Activated T-helper 1 cell treated with Interleukin-2 at 50 U/mL for 16 hours (primary cell): ENCODE measurements at regions not wholly inside any gene's neighbourhood (a gene's known extent, or its start where the extent isn't known, plus 50 kb on each side); places are given as distances from the start of the nearest gene placed in this dataset.

Source experiments
- DNase-seq: peaks from one replicate; pipeline ENCODE4 v3.0.0-alpha.2; 2020; ENCODE audit warnings: low read depth

GRCh38 chr3:150165396-150166094 lies 194.8 kb upstream of the PFN2 start:
- DNase-seq, result no peak

- DNase-seq, result no peak
Measured at GRCh38 chr3:150161011-150161410, 190.3 kb upstream of the PFN2 start.

DNA sequence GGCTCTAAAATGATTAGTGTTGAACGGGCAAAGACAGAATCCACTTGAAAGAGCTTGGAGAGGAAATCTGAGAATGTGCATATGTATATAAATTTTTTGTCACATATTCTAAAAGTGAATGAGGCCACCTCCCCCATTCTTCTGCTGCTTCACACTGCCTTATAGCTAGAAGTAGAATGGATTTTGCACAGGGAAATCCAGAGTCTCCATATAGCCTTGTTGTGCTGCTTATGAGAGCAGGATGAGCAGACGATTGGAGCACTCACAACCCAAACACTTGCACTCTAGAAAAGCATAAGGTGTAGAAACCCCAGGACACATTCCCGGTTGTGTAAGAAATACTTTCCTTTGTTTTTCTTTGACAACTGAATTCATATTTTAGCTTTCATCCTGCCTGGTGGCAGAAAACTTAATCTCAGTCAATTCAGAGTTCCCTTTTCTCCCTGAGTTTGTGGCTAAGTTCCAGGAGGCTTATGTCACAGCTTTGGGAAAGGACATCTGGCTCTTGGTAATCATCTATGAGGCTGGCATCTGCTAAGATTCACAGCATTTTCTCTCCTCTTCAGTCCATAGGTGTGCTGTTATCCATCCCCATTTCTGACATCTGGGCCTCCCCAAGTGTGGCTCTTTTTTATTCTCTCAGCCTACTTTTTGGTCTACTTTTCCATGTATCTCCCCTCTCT lies 188.4 kb upstream of the PFN2 start:
- no peak for DNase-seq

GRCh38 chr3:150152567-150152966 lies 181.9 kb upstream of the PFN2 start:
- DNase-seq, result no peak

DNA sequence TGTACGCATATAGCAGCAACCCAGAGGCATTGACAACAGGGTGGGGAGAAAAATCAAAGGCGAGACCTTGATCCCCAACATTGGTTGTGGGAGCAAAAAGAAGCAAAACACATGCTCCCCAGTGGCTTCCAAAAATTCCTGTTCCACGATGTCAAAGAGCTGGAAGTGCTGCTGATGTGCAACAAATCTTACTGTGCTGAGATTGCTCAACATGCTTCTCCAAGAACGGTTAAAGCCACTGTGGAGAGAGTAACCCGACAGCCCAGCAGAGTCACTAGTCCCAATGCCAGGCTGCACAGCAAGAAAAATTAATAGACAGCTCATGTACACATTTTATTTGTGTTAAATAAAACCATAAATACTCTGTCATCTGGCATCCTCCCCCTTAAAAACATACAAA lies 179.9 kb upstream of the PFN2 start:
- no peak for DNase-seq

DNA sequence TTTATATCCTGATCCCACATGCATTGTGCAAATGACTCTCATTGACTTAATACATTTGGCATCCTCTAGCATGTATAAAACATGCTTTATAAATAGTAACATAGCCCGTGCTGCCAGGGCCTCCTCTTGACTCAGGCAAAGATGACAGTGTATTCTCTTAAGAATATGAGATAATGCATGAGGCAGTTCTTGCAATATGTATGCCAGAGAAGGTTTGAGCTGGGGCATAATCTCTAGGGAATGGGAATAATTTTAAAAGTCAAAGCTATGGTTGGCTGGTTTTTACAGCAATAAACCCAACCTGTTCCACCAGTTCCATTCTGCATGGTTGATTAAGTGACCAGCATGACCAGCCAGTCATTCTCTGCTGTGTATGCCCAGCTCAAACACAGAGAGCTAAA lies 179.0 kb upstream of the PFN2 start:
- DNase-seq, result no peak

DNA sequence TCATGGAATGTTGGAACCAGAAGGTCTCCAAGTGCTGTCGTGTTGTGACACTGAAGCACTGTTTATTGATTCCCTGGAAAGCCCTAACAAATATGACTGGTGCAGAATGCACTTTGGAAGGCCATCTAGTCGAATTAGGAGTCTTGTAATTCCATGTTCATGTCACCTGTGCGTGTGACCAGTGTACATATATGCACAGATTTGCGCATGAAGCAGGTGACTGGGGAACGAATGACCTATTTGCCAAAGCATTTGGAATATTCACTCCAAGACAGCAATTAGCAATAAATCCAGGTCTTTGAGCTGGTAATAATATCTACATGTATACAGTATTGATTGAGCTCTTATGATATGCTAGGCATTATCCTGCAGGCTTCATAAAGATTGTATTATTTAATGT lies 177.5 kb upstream of the PFN2 start:
- no peak for DNase-seq

DNA sequence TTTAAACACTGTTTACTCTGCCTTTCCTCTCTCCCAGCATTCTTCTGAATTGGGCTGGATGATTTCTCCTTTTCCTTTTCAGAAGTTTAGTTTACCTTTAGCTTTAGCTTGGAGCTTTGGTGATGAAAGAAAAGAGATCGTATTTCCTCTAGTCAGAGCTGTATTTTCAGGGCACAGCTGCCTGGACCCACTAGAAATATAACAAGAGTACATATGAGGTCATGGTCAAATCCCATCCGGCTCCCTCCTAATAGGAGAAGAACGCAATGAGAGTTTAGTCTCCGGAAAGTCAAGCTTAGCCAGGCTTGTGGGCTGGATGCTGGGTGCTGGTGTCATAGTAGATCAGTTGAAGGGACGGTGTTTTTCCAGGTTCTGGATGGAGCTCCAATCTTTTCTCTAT lies 177.1 kb upstream of the PFN2 start:
- no peak for DNase-seq

DNA sequence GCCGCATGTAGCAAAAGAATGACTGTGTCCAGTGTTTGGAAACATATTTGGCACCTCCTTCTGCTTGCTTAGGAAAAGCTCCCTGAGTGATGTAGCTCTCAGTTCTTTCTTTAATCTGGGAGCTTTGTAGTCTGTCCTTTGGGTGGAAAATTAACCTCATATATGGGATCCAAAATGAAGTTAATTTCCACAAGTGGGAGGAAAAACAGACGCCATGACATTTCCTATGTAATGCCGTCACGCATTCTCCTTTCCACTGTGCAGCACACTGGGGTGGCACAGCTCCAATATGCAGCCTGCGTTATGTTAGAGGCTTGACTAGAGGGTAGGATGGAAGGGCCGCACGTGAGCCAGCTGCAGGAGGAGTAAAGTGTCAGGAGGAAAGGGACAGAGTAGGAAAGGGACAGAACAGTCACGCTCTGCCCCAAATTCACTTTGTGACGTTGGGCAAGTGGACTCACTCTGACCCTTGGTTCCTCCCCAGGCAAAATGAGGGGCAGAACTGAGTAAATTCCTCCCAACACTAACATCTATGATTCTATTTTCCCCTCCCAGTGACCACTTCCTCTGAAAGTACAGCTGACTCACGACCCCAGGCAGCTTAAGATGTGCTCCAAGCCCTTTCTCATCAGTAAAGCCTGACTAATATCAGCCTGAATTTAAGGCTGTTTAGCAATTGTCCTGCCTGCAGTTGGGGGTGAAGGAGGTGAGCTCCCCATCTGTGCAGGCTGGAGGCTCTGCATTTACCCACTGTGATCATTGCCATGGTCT lies 176.5 kb upstream of the PFN2 start:
- no peak for DNase-seq

DNA sequence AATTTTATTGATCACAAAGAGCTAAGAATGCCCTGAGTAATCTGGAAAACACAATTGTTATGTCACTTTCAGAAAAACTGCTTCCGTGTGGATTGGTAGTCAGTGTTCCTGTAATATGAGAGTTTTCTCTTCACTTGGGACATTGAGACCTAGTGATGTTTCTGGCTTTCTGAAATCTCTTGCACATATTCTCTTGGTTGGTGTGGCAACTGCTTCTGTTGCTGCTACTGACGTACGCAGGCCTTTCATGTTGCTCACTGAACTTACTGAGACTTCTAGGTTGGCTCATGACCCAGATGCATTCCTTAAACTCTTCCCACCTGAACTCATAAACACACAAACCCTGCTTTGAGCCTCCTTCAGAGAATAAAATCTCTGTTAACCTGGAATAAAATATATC lies 175.0 kb upstream of the PFN2 start:
- no peak for DNase-seq

- no peak for DNase-seq
Measured at GRCh38 chr3:150144191-150144708, 173.6 kb upstream of the PFN2 start.

GRCh38 chr3:150142936-150143335 lies 172.2 kb upstream of the PFN2 start:
- DNase-seq, result no peak

GRCh38 chr3:150141790-150142326 lies 171.2 kb upstream of the PFN2 start:
- no peak for DNase-seq

DNA sequence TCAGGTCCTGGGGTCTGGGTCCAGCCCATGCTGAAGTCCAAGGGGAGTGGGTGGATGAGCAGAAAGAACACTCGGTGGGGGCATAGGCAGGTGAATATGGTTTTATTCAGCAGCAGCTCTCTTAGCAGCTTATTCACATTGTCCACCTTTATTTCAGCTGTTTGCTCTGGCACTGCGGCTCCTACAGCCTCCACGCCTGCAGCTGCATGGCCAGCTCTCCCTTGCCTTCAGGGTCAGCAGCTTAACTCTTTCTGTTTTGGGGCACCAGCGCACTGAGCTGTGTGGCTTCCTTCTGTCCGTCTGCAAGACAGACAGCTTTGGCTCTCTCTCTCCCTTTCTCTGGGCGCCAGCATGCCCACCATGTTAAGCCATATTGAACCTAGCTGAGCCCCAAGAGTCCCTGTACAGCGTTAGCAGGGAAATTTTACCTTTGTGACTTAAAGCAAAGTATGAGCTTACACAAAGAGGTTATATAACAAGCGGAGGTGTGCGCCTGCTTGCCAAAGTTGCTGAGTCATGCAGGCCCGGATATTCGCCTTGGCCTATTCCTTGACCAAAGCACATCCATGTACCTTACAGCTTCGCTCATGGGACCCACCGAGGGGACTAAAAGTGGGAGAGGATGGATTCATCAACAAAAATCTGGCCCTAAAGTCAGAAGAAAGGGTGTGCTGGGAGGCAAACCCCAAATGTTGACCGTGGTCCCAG lies 170.1 kb upstream of the PFN2 start:
- no peak for DNase-seq

GRCh38 chr3:150138824-150139223 lies 168.1 kb upstream of the PFN2 start:
- no peak for DNase-seq

DNA sequence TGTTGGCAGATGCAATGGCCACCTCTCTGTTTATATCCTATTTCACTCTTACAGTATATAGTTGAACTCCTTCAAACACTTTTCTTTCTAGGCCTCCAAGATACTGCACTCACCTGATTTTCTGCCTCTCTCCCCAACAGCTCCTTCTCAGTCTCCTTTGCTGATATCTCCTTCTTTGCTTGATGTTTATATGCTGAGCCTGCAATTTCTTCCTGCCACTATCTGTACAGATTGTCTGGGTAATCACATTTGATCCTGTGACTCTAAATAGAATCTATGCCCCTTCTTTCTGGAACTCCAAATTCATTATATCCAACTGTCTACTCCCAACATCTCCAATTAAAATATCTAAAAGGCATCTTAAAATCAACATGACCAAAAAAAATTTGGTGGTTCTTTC lies 165.5 kb upstream of the PFN2 start:
- no peak for DNase-seq

DNA sequence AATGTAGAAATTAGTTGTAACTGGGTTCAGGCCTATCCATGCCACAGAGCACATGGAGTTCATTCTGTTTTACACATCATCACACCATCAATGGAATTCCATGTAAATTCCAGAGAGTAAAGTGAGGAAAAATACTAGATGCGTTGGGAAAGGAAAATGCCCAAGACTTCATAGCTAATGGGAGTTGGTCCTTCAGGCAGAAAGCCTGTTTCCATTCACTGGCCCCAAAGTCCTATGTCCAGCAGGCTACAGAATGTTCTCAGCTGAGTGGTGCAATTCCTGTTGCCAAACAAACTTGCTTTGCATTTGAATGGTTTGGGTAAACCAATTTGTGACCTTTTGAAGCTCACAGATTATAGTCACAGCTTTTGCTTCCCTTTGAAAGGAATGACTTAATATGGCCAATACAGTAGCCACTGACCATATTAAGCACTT lies 164.6 kb upstream of the PFN2 start:
- no peak for DNase-seq

DNA sequence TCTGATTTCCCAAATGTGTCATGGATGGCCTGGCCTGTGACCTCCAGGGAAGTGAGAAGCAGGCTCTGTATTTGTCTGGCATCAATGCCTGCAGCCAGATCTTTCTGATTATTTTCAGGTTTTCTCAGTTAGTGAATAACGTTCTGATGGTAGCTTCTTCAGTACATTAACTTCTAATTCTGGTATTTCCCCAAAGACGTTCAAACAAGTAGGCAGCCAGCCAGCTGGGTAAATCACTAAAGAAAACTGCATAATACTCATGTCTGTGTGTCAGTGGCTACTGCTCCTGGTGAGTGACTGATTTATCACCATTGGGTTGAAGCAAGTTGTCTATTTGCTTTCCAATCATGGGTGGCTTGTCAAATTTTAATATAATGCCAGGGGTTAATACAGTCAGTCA lies 162.6 kb upstream of the PFN2 start:
- DNase-seq, result no peak

DNA sequence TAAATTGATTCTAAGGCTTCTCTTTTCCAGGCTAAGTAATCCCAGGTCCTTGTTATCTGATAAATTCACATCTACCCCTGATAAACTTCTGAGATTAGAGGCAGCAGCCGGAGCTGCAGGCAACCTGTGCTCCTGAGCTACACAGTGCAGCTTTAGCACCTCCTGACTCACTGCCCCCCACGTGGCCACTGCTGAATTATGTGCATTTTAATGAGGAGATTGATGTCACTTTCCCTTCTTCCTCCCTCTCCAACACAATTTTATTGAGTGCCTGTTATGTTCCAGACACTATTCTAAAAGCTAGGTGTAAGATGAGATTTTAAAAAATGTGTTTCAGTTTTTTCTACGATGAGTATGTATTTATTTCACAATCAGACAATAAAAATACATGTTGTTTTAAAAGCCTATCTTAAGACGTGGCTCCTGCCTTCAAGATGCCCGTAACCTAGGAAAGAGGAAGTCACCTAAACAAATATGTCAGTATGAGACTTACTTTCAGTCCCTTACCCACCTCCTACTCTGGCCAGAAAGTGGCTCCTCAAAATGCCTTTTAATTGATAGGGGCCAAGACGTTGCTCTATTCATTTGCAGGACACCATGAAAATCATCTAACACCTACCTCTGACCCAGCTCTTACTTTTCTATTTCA lies 161.5 kb upstream of the PFN2 start:
- no peak for DNase-seq

GRCh38 chr3:150131663-150132062 lies 161.0 kb upstream of the PFN2 start:
- DNase-seq, result no peak

DNA sequence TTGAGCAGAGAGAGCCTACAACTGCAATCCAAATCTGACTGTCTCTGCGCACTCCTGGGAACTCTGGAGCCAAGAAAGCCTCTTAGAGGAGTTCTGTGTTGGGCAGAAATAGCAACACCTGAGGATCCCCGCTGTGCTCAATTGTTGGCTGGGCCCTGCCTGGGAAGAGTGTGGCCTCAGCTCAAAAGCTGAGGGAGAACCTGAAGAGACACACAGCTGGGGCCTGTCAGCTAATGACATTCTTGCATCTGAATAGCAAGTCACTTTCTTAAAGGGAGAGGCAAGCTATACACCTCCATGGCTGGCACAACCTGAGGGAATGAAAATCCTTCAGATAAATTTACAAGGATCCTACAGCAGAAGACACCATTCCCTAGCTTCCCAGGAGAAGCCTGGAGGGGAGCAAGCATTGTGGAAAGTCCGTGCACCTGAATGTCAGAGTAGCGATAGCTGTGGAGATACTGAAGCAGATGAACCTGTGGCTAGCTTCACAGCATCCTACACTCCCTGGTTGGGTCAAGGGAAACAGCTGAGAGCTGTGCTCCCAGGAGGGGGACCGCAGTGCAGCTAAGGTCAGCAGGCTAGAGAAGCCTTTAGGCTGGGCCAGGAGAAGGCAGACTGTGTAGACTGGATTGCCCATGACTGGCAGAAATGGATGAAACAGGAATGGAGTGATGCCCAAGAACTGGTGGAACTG lies 159.9 kb upstream of the PFN2 start:
- DNase-seq, result no peak
